ENCODE measurements at regions not wholly inside any gene's neighbourhood (a gene's known extent, or its start where the extent isn't known, plus 50 kb on each side); places are given as distances from the start of the nearest gene placed in this dataset.

GRCh38 chr13:89550938-89551337 lies 1796.5 kb upstream of the MIR17HG start (continued):
- TF ChIP-seq ZNF281 (CRISPR knock-in tag; IDR thresholded peaks at IDR 0.05): no peak

- DNase-seq (ENCODE audit: low spot score) (no peak), ATAC-seq (no peak)
- Mint-ChIP-seq H3K4me1 (peaks cover 3% of the 10 kb centered on the region; the same call in 1 of the 2 replicates), H3K4me3 (no peak overlapping the region), H3K27me3 (ENCODE audit: low read depth) (no peaks in the 10 kb centered on the region), H3K27ac (no peak overlapping the region), H3K36me3 (no peaks in the 10 kb centered on the region), H3K9me3 (peaks cover 20% of the 10 kb centered on the region)
- ChIA-PET CTCF (no interaction called here), POLR2A (no interaction called here)
- TF ChIP-seq ZNF532 (CRISPR knock-in tag; IDR thresholded peaks at IDR 0.05; ENCODE audit: borderline replicate concordance): no peak
- no peak for TF ChIP-seq ERG (CRISPR knock-in tag; IDR thresholded peaks at IDR 0.05)
Observed at GRCh38 chr13:89554801-89555200, 1792.7 kb upstream of the MIR17HG start.

GRCh38 chr13:89565476-89566100 lies 1781.9 kb upstream of the MIR17HG start:
- no peak overlapping the region for H3K4me3 Mint-ChIP-seq
- H3K27ac Mint-ChIP-seq: no peak overlapping the region
- H3K27me3 Mint-ChIP-seq (ENCODE audit: low read depth): no peaks in the 10 kb centered on the region
- peaks cover 12% of the 10 kb centered on the region for H3K9me3 Mint-ChIP-seq
- H3K4me1 Mint-ChIP-seq: 0 out of 2 replicates have a peak, but pooled peaks cover 3% of the 10 kb centered on the region
- peaks cover 4% of the 10 kb centered on the region for H3K36me3 Mint-ChIP-seq
- DNase-seq (ENCODE audit: low spot score) (no peak), ATAC-seq (no peak)
- CTCF ChIA-PET: no interaction called here
- POLR2A ChIA-PET: no interaction called here
- TF ChIP-seq STAT6 (CRISPR knock-in tag; conservative IDR thresholded peaks at IDR 0.05; ENCODE audit: low read depth): no peak
- no peak for TF ChIP-seq IRF2 (CRISPR knock-in tag; IDR thresholded peaks at IDR 0.05; ENCODE audit: borderline replicate concordance, low read depth)
- TF ChIP-seq NFE2L1 (CRISPR knock-in tag; IDR thresholded peaks at IDR 0.05): no peak
- no peak for TF ChIP-seq ZSCAN18 (CRISPR knock-in tag; IDR thresholded peaks at IDR 0.05)
- TF ChIP-seq NFATC4 (CRISPR knock-in tag; IDR thresholded peaks at IDR 0.05): no peak
- no peak for TF ChIP-seq RELA (CRISPR knock-in tag; IDR thresholded peaks at IDR 0.05; ENCODE audit: borderline replicate concordance)
- TF ChIP-seq TCF7 (CRISPR knock-in tag; IDR thresholded peaks at IDR 0.05; ENCODE audit: low read depth): no peak
- no peak for TF ChIP-seq AR (CRISPR knock-in tag; IDR thresholded peaks at IDR 0.05)
- TF ChIP-seq SP1 (CRISPR knock-in tag; conservative IDR thresholded peaks at IDR 0.05): no peak
- TF ChIP-seq FOXJ3 (CRISPR knock-in tag; IDR thresholded peaks at IDR 0.05; ENCODE audit: borderline replicate concordance): no peak
- no peak for TF ChIP-seq ETV6 (CRISPR knock-in tag; IDR thresholded peaks at IDR 0.05)
- no peak for TF ChIP-seq CDX4 (CRISPR knock-in tag; IDR thresholded peaks at IDR 0.05; ENCODE audit: borderline replicate concordance)
- no peak for TF ChIP-seq FOXK1 (CRISPR knock-in tag; IDR thresholded peaks at IDR 0.05)
- no peak for TF ChIP-seq SMAD4 (CRISPR knock-in tag; IDR thresholded peaks at IDR 0.05)
